Loucy (cell line): ENCODE measurements at regions not wholly inside any gene's neighbourhood (a gene's known extent, or its start where the extent isn't known, plus 50 kb on each side); places are given as distances from the start of the nearest gene placed in this dataset.

Source experiments
- EZH2phosphoT487 ChIP-seq: fragments of 200-600 bp; IDR thresholded peaks from 2 replicates; pipeline ENCODE4 v1.6.1; 2018; ENCODE audit warnings: antibody characterized with exemption, mild to moderate bottlenecking, moderate library complexity, borderline replicate concordance
- TF ChIP-seq, protein P1 (sequence below): fragments of 200-600 bp; sonication (generic); conservative IDR thresholded peaks from 2 replicates; pipeline ENCODE4 v1.5.1; 2014; ENCODE audit warnings: mild to moderate bottlenecking, antibody characterized with exemption, low read length

DNA sequence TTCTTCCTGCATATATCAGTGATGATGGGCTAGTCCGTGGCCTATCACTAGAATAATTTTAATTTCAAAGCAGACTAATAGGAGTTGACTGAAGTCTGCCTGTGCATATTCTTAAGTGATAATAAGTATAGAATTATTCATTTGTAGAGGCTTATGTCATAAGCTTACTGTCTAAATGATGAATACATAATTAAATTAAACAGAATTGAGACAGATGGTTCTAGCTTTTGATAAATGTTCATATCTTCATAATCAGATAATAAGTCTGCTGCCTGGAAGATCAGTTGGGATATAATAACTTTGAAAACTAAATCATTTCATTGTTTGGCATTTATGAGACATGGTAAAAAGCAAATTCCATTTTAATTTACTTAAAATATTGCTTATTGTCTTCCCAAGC lies 1175.6 kb downstream of the TECRL start:
- TF ChIP-seq, protein P1, sequence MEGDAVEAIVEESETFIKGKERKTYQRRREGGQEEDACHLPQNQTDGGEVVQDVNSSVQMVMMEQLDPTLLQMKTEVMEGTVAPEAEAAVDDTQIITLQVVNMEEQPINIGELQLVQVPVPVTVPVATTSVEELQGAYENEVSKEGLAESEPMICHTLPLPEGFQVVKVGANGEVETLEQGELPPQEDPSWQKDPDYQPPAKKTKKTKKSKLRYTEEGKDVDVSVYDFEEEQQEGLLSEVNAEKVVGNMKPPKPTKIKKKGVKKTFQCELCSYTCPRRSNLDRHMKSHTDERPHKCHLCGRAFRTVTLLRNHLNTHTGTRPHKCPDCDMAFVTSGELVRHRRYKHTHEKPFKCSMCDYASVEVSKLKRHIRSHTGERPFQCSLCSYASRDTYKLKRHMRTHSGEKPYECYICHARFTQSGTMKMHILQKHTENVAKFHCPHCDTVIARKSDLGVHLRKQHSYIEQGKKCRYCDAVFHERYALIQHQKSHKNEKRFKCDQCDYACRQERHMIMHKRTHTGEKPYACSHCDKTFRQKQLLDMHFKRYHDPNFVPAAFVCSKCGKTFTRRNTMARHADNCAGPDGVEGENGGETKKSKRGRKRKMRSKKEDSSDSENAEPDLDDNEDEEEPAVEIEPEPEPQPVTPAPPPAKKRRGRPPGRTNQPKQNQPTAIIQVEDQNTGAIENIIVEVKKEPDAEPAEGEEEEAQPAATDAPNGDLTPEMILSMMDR = no peak
- no peak for TF ChIP-seq EZH2phosphoT487
